Hippocampal formation (tissue), 2 donors: ENCODE measurements at regions not wholly inside any gene's neighbourhood (a gene's known extent, or its start where the extent isn't known, plus 50 kb on each side); places are given as distances from the start of the nearest gene placed in this dataset.

ENCODE experiments used
- DNase-seq, 2 donors: peaks; one replicate each; lab custom pipeline; 2025; lab: John Stamatoyannopoulos, UW

DNA sequence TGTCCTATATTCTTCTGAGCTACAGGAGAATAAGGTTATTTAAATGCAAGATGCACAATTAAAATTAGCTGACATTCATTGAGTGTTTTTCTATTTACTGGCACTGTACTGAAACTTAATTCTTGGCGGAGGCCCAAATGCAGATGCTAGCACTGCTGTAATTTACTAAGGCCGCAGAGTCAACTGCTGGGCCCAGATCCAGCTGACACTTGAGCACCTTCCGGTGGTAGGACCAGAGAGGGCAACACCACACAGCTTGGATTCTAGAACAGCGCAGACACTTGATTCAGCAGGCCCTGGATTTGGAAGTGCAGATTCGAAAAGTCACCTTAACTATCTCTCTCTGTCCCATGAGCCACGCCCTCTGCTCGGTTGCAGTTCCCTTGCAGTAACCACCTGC, 228.6 kb upstream of the TMEM72 start:
- DNase-seq = no peak

DNA sequence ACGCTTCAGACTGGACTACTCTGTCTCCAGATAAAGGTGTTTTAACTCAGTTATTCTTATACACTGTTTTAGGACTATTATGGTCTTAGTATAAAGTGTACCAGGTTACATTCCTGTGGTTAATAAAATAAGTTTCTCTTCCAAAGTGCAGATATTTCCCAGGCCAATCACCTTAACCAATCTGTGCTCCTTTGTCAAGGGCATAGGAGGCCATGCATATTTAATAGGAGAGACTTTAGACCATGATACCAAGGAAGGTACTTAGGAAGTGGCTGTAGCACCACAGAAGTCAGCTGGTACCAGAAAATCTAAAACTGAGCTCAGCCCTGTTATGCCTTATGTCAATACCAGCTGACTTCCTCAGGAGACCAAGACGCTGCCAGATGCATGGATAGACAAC, 226.5 kb upstream of the TMEM72 start:
- DNase-seq = no peak

- DNase-seq = no peak
Measured at GRCh38 chr10:44685220-44685619, 225.9 kb upstream of the TMEM72 start.

DNA sequence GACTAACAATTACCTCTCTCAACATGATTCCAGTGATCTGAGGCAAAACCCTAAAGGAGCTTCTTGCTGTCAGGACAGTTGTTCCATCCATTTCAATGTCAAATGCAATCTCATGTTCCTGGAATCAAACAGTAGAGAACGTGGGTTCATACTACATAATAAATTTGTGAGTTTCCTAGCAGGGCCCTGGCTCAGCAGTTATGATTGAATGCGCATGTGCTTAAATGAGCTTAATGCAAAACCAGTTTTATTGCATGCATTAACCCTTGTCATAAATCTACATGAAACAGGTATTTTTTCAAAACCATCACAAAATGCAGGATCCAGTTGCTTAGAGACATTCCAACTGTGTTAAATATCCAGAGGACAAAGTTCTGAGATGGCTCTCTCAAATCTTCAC, 225.4 kb upstream of the TMEM72 start:
- DNase-seq = no peak

DNA sequence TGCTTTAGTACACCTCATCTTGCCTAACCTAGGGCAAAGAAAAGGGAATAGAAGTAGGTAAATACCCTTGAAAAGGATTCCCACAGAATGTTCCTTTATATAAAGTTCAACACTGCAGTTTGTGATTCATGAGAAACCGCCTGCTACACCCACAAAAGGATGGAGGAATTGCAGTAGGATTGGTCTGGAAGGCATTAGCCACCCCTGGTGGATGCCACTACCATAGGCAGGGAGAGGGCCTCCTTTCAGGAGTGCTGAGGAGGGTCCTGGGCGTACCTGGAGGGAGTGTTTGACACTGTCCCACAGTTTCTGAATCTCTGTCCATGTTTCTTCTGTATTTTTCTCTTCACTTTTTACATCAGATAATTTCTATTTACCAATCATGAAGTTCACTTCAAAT, 221.8 kb upstream of the TMEM72 start:
- no peak for DNase-seq

DNA sequence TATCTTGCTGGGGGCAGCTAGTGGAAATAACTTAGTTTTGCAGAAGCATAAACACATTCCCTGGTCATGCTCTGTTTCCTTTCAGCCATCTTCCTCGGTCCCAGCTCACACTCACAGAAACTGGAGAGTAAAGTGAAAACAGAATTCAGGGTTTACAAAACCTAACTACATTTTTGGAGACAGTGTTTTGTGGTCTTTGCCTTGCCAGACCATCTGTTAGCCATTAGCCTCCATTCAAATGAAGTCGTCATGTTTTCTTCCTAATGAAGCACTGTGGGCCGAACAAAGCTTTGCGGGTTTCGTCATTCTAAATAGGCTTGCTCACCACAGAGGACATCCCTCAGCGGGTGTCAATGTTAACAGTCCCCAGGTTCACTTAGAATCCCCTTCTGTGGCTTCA, 214.6 kb upstream of the TMEM72 start:
- no peak for DNase-seq

DNA sequence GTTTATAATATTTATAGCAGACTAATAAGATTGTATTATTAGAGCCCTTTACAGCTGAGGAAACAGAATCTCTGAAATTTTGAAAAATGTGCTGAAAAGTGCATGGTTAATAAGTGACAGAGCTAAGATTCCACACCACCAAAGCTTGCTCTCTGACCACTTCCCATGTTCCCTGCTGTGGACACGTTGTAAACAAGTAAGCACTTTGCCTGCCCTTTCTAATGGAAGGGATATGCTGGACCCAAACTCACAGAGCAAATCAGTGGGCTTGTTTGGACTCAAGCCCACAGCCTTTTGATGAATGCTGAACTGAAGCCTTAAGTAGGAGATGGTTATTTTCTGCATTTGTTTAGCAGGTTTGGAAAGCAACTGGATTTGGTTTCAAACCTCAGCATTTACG, 214.0 kb upstream of the TMEM72 start:
- DNase-seq = no peak

- no peak for DNase-seq
Measured at GRCh38 chr10:44702531-44702930, 208.6 kb upstream of the TMEM72 start.

DNA sequence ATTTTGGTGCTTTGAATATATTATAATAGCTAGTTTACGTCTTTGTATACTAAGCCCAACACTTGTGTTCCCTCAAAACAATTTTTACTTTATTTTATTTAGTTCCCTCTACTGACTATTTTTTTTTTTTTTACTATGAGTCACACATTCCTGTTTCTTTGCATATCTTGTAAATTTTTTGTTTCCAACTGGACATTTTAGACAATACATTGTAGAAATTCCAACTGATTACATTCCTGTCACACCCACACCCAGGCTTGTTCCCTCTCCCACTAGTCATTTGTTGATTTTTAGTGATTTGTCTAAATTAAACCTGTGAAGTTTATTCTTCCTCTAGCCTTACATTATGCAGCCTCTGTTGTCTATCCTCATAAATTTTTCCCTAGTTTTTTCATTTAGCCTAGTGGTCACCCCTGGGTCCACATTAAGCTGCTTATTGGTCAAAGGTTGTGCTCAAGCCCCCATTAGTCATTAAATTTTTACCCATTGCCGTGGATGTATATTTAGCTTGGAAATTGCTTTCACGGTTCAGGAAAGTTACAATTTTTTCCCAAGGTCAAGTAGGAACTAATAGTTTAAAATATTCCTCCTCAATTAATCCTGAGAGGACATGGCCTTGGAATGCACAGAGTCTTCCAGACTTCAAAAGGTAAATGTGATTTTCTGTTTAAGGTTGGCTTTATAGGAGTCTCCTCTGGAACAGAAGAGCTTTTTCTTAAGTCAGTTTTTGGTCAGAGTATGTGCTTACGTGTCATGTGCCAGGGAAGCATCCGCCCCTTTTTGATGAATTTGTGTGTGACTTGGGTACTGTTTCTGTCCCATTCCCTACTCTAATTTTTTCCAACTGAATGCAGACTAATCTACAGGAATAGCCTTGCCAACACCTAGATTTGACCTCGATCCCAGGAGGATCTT, 207.6 kb upstream of the TMEM72 start:
- no peak for DNase-seq

DNA sequence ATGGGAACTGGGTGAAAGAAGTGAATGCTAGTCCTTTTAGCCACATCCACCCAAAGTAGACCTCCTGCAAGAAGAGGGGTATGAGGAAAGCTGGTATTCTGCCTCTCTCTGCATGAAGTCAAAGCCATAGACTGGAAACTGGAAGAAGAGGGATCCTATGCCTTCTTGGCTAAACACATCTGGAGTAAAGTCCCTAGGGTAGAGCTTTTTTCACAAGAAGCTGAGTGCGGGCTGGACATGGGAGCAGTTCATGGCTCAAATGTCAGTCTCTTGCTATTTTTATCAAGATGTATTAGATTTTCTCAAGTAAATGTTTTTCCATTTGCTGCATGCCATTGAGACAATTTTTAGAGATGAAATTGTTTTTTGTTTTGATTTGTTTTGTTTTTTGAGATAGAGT, 206.5 kb upstream of the TMEM72 start:
- no peak for DNase-seq

- DNase-seq = no peak
Measured at GRCh38 chr10:44706745-44707144, 204.4 kb upstream of the TMEM72 start.

- no peak for DNase-seq
Measured at GRCh38 chr10:44713307-44713706, 197.8 kb upstream of the TMEM72 start.

- no peak for DNase-seq
Measured at GRCh38 chr10:44714451-44714850, 196.7 kb upstream of the TMEM72 start.

- no peak for DNase-seq
Measured at GRCh38 chr10:44715136-44715535, 196.0 kb upstream of the TMEM72 start.

- DNase-seq = no peak
Measured at GRCh38 chr10:44716470-44717015, 194.6 kb upstream of the TMEM72 start.

- no peak for DNase-seq
Measured at GRCh38 chr10:44723082-44723481, 188.1 kb upstream of the TMEM72 start.

GRCh38 chr10:44723619-44724325, 187.4 kb upstream of the TMEM72 start:
- no peak for DNase-seq

DNA sequence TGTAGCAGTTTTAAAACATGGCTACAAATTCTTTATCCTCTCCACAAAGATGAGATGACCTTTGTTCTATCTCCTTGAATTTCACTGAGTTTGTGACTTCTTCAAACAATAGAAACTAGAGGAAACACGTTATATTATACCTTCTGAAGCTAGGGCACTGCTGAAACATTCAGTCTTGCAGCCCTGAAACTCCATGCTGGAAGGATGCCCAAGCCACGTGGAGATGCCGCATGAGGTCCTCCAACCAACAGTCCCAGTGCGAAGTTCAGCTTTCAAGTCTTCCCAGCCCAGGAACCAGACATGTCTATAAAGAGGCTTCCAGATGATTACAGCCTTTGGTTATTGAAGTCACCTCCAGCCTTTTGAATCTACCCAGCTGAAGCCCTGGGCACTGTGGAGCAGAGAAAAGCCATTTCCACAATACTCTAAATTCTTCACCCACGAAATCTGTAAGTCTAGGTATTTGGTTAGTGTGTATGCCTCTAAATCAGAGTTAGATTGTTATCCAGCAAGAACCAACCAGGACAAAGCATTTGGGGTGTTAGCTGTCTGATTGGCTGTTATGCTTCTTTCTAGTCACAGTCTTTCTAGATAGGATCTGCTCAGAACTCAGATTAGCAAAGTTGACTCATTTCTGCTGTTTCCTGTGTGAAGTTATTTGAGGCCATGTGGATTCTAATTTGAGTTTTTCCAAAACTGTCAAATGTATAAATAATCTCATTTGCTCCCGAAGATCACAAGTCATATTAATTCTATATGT, 186.5 kb upstream of the TMEM72 start:
- DNase-seq = no peak

DNA sequence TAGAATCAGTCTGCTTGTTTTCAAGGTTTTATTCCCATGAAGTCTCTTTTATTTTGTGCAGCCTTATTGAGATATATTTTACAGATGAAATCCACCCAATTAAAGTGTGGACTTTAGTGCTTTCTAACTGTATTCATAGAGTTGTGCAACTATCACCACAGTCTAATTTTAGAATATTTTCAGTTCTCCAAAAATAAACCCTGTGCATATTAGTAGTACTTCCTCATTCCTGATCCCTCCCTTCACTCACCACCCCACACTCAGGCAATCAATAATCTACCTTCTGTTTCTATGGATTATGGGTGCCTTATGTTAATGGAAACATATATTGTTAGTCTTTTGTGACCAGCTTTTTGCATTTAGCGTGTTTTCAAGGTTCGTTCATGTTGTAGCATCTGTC, 185.7 kb upstream of the TMEM72 start:
- DNase-seq = no peak

- DNase-seq = no peak
Measured at GRCh38 chr10:44731283-44731682, 179.9 kb upstream of the TMEM72 start.

GRCh38 chr10:44733501-44734488, 177.3 kb upstream of the TMEM72 start:
- no peak for DNase-seq
